ENCODE measurements at regions not wholly inside any gene's neighbourhood (a gene's known extent, or its start where the extent isn't known, plus 50 kb on each side); places are given as distances from the start of the nearest gene placed in this dataset.

DNA sequence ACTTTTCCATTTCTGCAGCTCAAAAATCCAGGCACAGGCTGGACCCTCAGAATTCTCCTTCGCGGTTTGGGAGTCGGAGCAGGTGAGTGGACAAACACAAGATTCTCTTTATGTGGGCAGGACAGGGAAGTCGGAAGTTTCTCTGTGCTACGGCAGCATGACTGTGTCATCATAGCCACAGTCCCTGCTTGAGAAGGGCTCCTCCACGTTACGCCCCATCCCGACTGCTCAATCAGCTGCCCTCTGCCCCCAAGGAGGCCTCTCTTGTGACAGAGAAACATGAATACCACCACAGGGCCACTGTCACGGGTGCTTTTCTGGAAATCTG lies 89.0 kb upstream of the SHISAL1 start:
- CTCF ChIA-PET: no interaction called here
- ATAC-seq: no peak
- Histone ChIP-seq H2AFZ (ENCODE audit: control insufficient read depth, low read depth, low read length) (no peak overlapping the region), H3K4me3 (no peak overlapping the region), H3K36me3 (ENCODE audit: control insufficient read depth in 2 of 2, insufficient read depth in 2 of 2, low read length in 1 of 2) (no peaks in the 10 kb centered on the region), H3K4me2 (ENCODE audit: control insufficient read depth, insufficient read depth) (no peak overlapping the region), H3K79me2 (ENCODE audit: control insufficient read depth, insufficient read depth, low read length) (no peaks in the 10 kb centered on the region), H3K9me3 (replicated peaks; ENCODE audit: control insufficient read depth, insufficient read depth, low read length) (no peaks in the 10 kb centered on the region), H4K20me1 (ENCODE audit: control insufficient read depth, insufficient read depth) (no peaks in the 10 kb centered on the region), H3K4me1 (ENCODE audit: control insufficient read depth, insufficient read depth, low read length) (no peaks in the 10 kb centered on the region), H3K27ac (ENCODE audit: control insufficient read depth, insufficient read depth) (no peak overlapping the region), H3K9ac (ENCODE audit: control insufficient read depth, insufficient read depth, low read length) (no peak overlapping the region), H3K27me3 (replicated peaks in 1 of 2; ENCODE audit: control insufficient read depth in 2 of 2, insufficient read depth in 2 of 2, low read length in 1 of 2) (no peaks in the 10 kb centered on the region; a peak in 2 of 4 replicates)
- in situ Hi-C loops (cut with MboI): no loop called here
- 57% methylated on average over 9 of the region's 9 CpGs for WGBS (ENCODE audit: insufficient coverage, insufficient replicate concordance, low lambda C conversion rate, missing lambda C conversion rate)
- no peak for DNase-seq (ENCODE audit: low read depth, low spot score)
- SMC1A ChIA-PET (ENCODE audit: uncharacterized antibody, unreplicated experiment): no interaction called here
- no peak for FAIRE-seq
- RAD21 ChIA-PET (ENCODE audit: unreplicated experiment): no interaction called here
- intact Hi-C loops (cut with micrococcal nuclease; ENCODE audit: unreplicated experiment): no loop called here
- POLR2A ChIA-PET: interaction anchor here (0.6 kb wide), 1 partner anchor 82 kb away, joined by 5 read pairs; no protein-coding TSS in a partner anchor
- BruUV-seq (replicated peaks): no TSS peak
- TF ChIP-seq MYB (IDR thresholded peaks at IDR 0.05; ENCODE audit: borderline replicate concordance, low read depth, low read length) (no peak), RELA (IDR thresholded peaks at IDR 0.05; ENCODE audit: borderline replicate concordance, partially characterized antibody) (no peak), BACH1 (IDR thresholded peaks at IDR 0.05; ENCODE audit: borderline replicate concordance) (no peak), SUZ12 (IDR thresholded peaks at IDR 0.05; ENCODE audit: unreplicated experiment) (no peak), MTA3 (IDR thresholded peaks at IDR 0.05; ENCODE audit: borderline replicate concordance, low read length) (no peak), ASH2L (IDR thresholded peaks at IDR 0.05; ENCODE audit: borderline replicate concordance, low read depth) (no peak), CBX3 (IDR thresholded peaks at IDR 0.05; ENCODE audit: borderline replicate concordance, low read depth) (no peak), GABPA (IDR thresholded peaks at IDR 0.05; ENCODE audit: low read depth) (no peak), RCOR1 (conservative IDR thresholded peaks at IDR 0.05; ENCODE audit: low read depth, low read length) (no peak), RAD21 (IDR thresholded peaks at IDR 0.05; ENCODE audit: insufficient read depth, low read depth, low read length) (no peak), RUNX3 (IDR thresholded peaks at IDR 0.05; ENCODE audit: low read length) (no peak), JUND (IDR thresholded peaks at IDR 0.05; ENCODE audit: low read depth, low read length) (no peak)
- TF ChIP-seq, protein P1, sequence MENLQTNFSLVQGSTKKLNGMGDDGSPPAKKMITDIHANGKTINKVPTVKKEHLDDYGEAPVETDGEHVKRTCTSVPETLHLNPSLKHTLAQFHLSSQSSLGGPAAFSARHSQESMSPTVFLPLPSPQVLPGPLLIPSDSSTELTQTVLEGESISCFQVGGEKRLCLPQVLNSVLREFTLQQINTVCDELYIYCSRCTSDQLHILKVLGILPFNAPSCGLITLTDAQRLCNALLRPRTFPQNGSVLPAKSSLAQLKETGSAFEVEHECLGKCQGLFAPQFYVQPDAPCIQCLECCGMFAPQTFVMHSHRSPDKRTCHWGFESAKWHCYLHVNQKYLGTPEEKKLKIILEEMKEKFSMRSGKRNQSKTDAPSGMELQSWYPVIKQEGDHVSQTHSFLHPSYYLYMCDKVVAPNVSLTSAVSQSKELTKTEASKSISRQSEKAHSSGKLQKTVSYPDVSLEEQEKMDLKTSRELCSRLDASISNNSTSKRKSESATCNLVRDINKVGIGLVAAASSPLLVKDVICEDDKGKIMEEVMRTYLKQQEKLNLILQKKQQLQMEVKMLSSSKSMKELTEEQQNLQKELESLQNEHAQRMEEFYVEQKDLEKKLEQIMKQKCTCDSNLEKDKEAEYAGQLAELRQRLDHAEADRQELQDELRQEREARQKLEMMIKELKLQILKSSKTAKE (IDR thresholded peaks at IDR 0.05; ENCODE audit: low read depth, poor library complexity, severe bottlenecking): no peak
- TF ChIP-seq, protein P2, sequence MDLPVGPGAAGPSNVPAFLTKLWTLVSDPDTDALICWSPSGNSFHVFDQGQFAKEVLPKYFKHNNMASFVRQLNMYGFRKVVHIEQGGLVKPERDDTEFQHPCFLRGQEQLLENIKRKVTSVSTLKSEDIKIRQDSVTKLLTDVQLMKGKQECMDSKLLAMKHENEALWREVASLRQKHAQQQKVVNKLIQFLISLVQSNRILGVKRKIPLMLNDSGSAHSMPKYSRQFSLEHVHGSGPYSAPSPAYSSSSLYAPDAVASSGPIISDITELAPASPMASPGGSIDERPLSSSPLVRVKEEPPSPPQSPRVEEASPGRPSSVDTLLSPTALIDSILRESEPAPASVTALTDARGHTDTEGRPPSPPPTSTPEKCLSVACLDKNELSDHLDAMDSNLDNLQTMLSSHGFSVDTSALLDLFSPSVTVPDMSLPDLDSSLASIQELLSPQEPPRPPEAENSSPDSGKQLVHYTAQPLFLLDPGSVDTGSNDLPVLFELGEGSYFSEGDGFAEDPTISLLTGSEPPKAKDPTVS (IDR thresholded peaks at IDR 0.05; ENCODE audit: low read depth, low read length): no peak

Data from GM12878 (cell line).